MM.1S (cell line): ENCODE measurements at regions not wholly inside any gene's neighbourhood (a gene's known extent, or its start where the extent isn't known, plus 50 kb on each side); places are given as distances from the start of the nearest gene placed in this dataset.

Source experiments
- DNase-seq: peaks from one replicate; pipeline ENCODE4 v3.0.0-alpha.2; 2015
- H2AFZ ChIP-seq: fragments of 300-600 bp; sonication (generic); 2 replicates; pipeline ENCODE4 v1.6.0; 2016; ENCODE audit warnings: antibody characterized with exemption, low read length
- H3F3A ChIP-seq: fragments of 300-600 bp; sonication (generic); 2 replicates; pipeline ENCODE4 v1.6.1; 2016; ENCODE audit warnings: mild to moderate bottlenecking, antibody characterized with exemption, low read length, moderate library complexity, mixed read lengths; ENCODE audit not compliant: insufficient read depth
- H3K27ac ChIP-seq: fragments of 300-600 bp; sonication (generic); 2 replicates; pipeline ENCODE4 v1.5.1; 2016; ENCODE audit warnings: mild to moderate bottlenecking, low read length
- H3K27me3 ChIP-seq: fragments of 300-600 bp; sonication (generic); replicated peaks from 2 replicates; pipeline ENCODE4 v1.6.0; 2016; ENCODE audit warnings: low read length; ENCODE audit not compliant: insufficient read depth
- H3K36me3 ChIP-seq: fragments of 300-600 bp; sonication (generic); replicated peaks from 2 replicates; pipeline ENCODE4 v1.6.1; 2016; ENCODE audit warnings: mild to moderate bottlenecking, low read length, mixed read lengths; ENCODE audit not compliant: insufficient read depth
- H3K4me1 ChIP-seq: fragments of 300-600 bp; sonication (generic); 2 replicates; pipeline ENCODE4 v1.6.1; 2016; ENCODE audit warnings: low read length, mixed read lengths
- H3K4me2 ChIP-seq: fragments of 300-600 bp; sonication (generic); 2 replicates; pipeline ENCODE4 v1.6.0; 2016; ENCODE audit warnings: low read depth, low read length
- H3K4me3 ChIP-seq: fragments of 300-600 bp; sonication (generic); 2 replicates; pipeline ENCODE4 v1.5.1; 2016; ENCODE audit warnings: low read length, mixed read lengths
- H3K79me2 ChIP-seq: fragments of 300-600 bp; sonication (generic); 2 replicates; pipeline ENCODE4 v1.6.1; 2016; ENCODE audit warnings: mixed run types, low read length, mixed read lengths
- H3K9ac ChIP-seq: fragments of 300-600 bp; sonication (generic); 2 replicates; pipeline ENCODE4 v1.6.1; 2016; ENCODE audit warnings: low read length, mixed read lengths
- H3K9me2 ChIP-seq: fragments of 300-600 bp; sonication (generic); replicated peaks from 2 replicates; pipeline ENCODE4 v1.6.1; 2016; ENCODE audit warnings: mild to moderate bottlenecking, low read length, mixed read lengths; ENCODE audit not compliant: insufficient read depth
- H3K9me3 ChIP-seq: fragments of 300-600 bp; sonication (generic); replicated peaks from 2 replicates; pipeline ENCODE4 v1.6.1; 2016; ENCODE audit warnings: mild to moderate bottlenecking, low read length, mixed read lengths; ENCODE audit not compliant: insufficient read depth
- H4K20me1 ChIP-seq: fragments of 300-600 bp; sonication (generic); 2 replicates; pipeline ENCODE4 v1.6.1; 2016; ENCODE audit warnings: mild to moderate bottlenecking, low read length, moderate library complexity, mixed read lengths; ENCODE audit not compliant: insufficient read depth
- CTCF ChIP-seq: fragments of 300-600 bp; sonication (generic); IDR thresholded peaks from 2 replicates; pipeline ENCODE4 v1.5.1; 2016; ENCODE audit warnings: antibody characterized with exemption, low read length, mixed read lengths
- EZH2 ChIP-seq: fragments of 300-600 bp; sonication (generic); optimal IDR thresholded peaks from 2 replicates; pipeline ENCODE3; 2017; ENCODE audit warnings: low read depth, mild to moderate bottlenecking, antibody characterized with exemption, low read length, mixed read lengths
- EZH2phosphoT487 ChIP-seq: fragments of 300-600 bp; sonication (generic); IDR thresholded peaks from 2 replicates; pipeline ENCODE4 v1.6.1; 2018; ENCODE audit warnings: antibody characterized with exemption, low read length

GRCh38 chr20:4573564-4574355 is 112.5 kb upstream of the PRNP start:
- Histone ChIP-seq H2AFZ (no peak overlapping the region), H3K36me3 (no peaks in the 10 kb centered on the region), H3K9me3 (no peaks in the 10 kb centered on the region), H3K9me2 (no peaks in the 10 kb centered on the region), H4K20me1 (no peaks in the 10 kb centered on the region), H3K27ac (no peak overlapping the region), H3K27me3 (no peaks in the 10 kb centered on the region), H3K9ac (no peak overlapping the region), H3K4me3 (no peak overlapping the region), H3K79me2 (no peaks in the 10 kb centered on the region), H3K4me1 (no peaks in the 10 kb centered on the region), H3K4me2 (no peak overlapping the region), H3F3A (no peaks in the 10 kb centered on the region)
- no peak for TF ChIP-seq CTCF
- no peak for TF ChIP-seq EZH2
- TF ChIP-seq EZH2phosphoT487: no peak
- DNase-seq: no peak

GRCh38 chr20:4571759-4572531 is 114.3 kb upstream of the PRNP start:
- Histone ChIP-seq H2AFZ (no peak overlapping the region), H3K9me2 (no peaks in the 10 kb centered on the region), H3K4me2 (no peak overlapping the region), H3K79me2 (no peaks in the 10 kb centered on the region), H3K27ac (no peak overlapping the region), H3K27me3 (no peaks in the 10 kb centered on the region), H3K9ac (no peak overlapping the region), H3K36me3 (no peaks in the 10 kb centered on the region), H3K4me1 (no peaks in the 10 kb centered on the region), H4K20me1 (no peaks in the 10 kb centered on the region), H3K4me3 (no peak overlapping the region), H3F3A (no peaks in the 10 kb centered on the region), H3K9me3 (no peaks in the 10 kb centered on the region)
- no peak for DNase-seq
- TF ChIP-seq EZH2 (no peak), CTCF (no peak), EZH2phosphoT487 (no peak)

GRCh38 chr20:4569865-4570264 is 116.4 kb upstream of the PRNP start:
- H4K20me1 ChIP-seq: no peaks in the 10 kb centered on the region
- TF ChIP-seq CTCF: no peak
- TF ChIP-seq EZH2phosphoT487: no peak
- TF ChIP-seq EZH2: no peak
- H2AFZ ChIP-seq: no peak overlapping the region
- H3K27me3 ChIP-seq: no peaks in the 10 kb centered on the region
- no peak overlapping the region for H3K27ac ChIP-seq
- H3K9ac ChIP-seq: no peak overlapping the region
- H3K36me3 ChIP-seq: no peaks in the 10 kb centered on the region
- no peak overlapping the region for H3K4me3 ChIP-seq
- no peaks in the 10 kb centered on the region for H3K79me2 ChIP-seq
- no peaks in the 10 kb centered on the region for H3K9me2 ChIP-seq
- H3K4me2 ChIP-seq: no peak overlapping the region
- H3F3A ChIP-seq: no peaks in the 10 kb centered on the region
- no peaks in the 10 kb centered on the region for H3K9me3 ChIP-seq
- DNase-seq: no peak
- H3K4me1 ChIP-seq: no peaks in the 10 kb centered on the region
